GM12878 (cell line): ENCODE measurements at regions not wholly inside any gene's neighbourhood (a gene's known extent, or its start where the extent isn't known, plus 50 kb on each side); places are given as distances from the start of the nearest gene placed in this dataset.

ENCODE experiments used
- EZH2 ChIP-seq: IDR thresholded peaks from 2 replicates; pipeline ENCODE4 v1.6.1; 2012; ENCODE audit warnings: low read depth, mild to moderate bottlenecking, control low read depth, inconsistent platforms, low read length, borderline replicate concordance; ENCODE audit not compliant: control insufficient read depth
- FOXK2 ChIP-seq: fragments of 450-650 bp; IDR thresholded peaks from 2 replicates; pipeline ENCODE4 v1.6.1; 2017; ENCODE audit warnings: mild to moderate bottlenecking, moderate library complexity
- GABPA ChIP-seq: IDR thresholded peaks from 2 replicates; pipeline ENCODE4 v1.6.1; 2014; ENCODE audit warnings: antibody characterized with exemption, low read depth, mild to moderate bottlenecking, inconsistent platforms
- HDAC2 ChIP-seq: fragments of 200-600 bp; sonication (generic); IDR thresholded peaks from 2 replicates; pipeline ENCODE4 v1.6.1; 2017
- NR2C1 ChIP-seq: fragments of 450-650 bp; IDR thresholded peaks from 2 replicates; pipeline ENCODE4 v1.6.1; 2017; ENCODE audit warnings: antibody characterized with exemption, mild to moderate bottlenecking, moderate library complexity
- POLR2A ChIP-seq: IDR thresholded peaks from 2 replicates; pipeline ENCODE4 v1.6.1; 2011; ENCODE audit warnings: low read depth, mild to moderate bottlenecking, low read length
- SIN3A ChIP-seq: IDR thresholded peaks from 2 replicates; pipeline ENCODE4 v1.6.1; 2012; ENCODE audit warnings: low read depth, low read length, improper control_type of control experiment
- SRF ChIP-seq, 2 experiments: IDR thresholded peaks; 2 replicates each; pipeline ENCODE4 v1.6.1; 2011; ENCODE audit warnings: low read depth in 2 of 2, low read length in 2 of 2, mild to moderate bottlenecking in 1 of 2, moderate library complexity in 1 of 2
- TCF7 ChIP-seq: IDR thresholded peaks from 2 replicates; pipeline ENCODE4 v1.6.1; 2014; ENCODE audit warnings: antibody characterized with exemption, borderline replicate concordance
- TF ChIP-seq, protein P1 (sequence below): IDR thresholded peaks from 2 replicates; pipeline ENCODE4 v1.6.1; 2012; ENCODE audit warnings: mild to moderate bottlenecking, low read depth, low read length
- TF ChIP-seq, protein P2 (sequence below): IDR thresholded peaks from 2 replicates; pipeline ENCODE4 v1.6.1; 2011; ENCODE audit warnings: low read depth, mild to moderate bottlenecking, low read length, moderate library complexity, borderline replicate concordance; ENCODE audit errors: extremely low read depth
- TF ChIP-seq, protein P3 (sequence below): IDR thresholded peaks from 2 replicates; pipeline ENCODE4 v1.6.1; 2011; ENCODE audit warnings: low read depth, low read length, improper control_type of control experiment, borderline replicate concordance
- TF ChIP-seq, protein P4 (sequence below), 3 experiments: IDR thresholded peaks in 2 of 3; conservative IDR thresholded peaks in 1 of 3; 2 replicates each; pipeline ENCODE4 v1.5.1; 2011; ENCODE audit warnings: low read depth in 3 of 3, low read length in 3 of 3, mild to moderate bottlenecking in 3 of 3, control low read depth in 2 of 3, moderate library complexity in 2 of 3, inconsistent platforms in 1 of 3, mixed read lengths in 1 of 3; ENCODE audit not compliant: control insufficient read depth in 2 of 3, insufficient read depth in 1 of 3; ENCODE audit errors: extremely low read depth in 1 of 3
- TF ChIP-seq, protein P5 (sequence below): fragments of 450-650 bp; IDR thresholded peaks from 2 replicates; pipeline ENCODE4 v1.6.1; 2016; ENCODE audit warnings: mild to moderate bottlenecking

DNA sequence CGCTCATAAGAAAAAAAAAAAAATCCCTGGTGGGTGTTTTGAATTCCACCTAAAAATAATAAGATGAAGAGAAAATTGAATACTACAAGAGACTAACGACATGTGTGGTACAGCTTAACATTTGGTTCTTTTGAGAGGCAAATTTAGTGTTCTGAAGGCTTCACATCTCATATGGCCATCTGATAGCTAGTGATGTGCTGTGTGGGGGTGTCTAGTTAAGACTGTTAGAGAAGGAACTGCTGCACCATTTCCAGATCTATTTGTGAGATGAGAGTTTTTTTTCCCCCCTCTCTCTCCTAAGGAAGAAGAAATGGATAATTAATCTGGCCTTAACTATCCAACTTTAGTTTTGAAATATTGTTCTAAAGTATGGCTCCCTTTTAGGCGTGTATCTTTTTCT lies 321.6 kb downstream of the SLC4A3 start:
- TF ChIP-seq, protein P1, sequence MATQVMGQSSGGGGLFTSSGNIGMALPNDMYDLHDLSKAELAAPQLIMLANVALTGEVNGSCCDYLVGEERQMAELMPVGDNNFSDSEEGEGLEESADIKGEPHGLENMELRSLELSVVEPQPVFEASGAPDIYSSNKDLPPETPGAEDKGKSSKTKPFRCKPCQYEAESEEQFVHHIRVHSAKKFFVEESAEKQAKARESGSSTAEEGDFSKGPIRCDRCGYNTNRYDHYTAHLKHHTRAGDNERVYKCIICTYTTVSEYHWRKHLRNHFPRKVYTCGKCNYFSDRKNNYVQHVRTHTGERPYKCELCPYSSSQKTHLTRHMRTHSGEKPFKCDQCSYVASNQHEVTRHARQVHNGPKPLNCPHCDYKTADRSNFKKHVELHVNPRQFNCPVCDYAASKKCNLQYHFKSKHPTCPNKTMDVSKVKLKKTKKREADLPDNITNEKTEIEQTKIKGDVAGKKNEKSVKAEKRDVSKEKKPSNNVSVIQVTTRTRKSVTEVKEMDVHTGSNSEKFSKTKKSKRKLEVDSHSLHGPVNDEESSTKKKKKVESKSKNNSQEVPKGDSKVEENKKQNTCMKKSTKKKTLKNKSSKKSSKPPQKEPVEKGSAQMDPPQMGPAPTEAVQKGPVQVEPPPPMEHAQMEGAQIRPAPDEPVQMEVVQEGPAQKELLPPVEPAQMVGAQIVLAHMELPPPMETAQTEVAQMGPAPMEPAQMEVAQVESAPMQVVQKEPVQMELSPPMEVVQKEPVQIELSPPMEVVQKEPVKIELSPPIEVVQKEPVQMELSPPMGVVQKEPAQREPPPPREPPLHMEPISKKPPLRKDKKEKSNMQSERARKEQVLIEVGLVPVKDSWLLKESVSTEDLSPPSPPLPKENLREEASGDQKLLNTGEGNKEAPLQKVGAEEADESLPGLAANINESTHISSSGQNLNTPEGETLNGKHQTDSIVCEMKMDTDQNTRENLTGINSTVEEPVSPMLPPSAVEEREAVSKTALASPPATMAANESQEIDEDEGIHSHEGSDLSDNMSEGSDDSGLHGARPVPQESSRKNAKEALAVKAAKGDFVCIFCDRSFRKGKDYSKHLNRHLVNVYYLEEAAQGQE = no peak
- TF ChIP-seq POLR2A = no peak
- TF ChIP-seq GABPA = no peak
- TF ChIP-seq, protein P2, sequence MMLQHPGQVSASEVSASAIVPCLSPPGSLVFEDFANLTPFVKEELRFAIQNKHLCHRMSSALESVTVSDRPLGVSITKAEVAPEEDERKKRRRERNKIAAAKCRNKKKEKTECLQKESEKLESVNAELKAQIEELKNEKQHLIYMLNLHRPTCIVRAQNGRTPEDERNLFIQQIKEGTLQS = no peak
- TF ChIP-seq, protein P3, sequence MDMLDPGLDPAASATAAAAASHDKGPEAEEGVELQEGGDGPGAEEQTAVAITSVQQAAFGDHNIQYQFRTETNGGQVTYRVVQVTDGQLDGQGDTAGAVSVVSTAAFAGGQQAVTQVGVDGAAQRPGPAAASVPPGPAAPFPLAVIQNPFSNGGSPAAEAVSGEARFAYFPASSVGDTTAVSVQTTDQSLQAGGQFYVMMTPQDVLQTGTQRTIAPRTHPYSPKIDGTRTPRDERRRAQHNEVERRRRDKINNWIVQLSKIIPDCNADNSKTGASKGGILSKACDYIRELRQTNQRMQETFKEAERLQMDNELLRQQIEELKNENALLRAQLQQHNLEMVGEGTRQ = no peak
- TF ChIP-seq SRF (IDR thresholded peaks at IDR 0.05; ENCODE audit: low read depth in 2 of 2, low read length in 2 of 2) = no peak
- TF ChIP-seq EZH2 = no peak
- TF ChIP-seq NR2C1 = no peak
- TF ChIP-seq, protein P4, sequence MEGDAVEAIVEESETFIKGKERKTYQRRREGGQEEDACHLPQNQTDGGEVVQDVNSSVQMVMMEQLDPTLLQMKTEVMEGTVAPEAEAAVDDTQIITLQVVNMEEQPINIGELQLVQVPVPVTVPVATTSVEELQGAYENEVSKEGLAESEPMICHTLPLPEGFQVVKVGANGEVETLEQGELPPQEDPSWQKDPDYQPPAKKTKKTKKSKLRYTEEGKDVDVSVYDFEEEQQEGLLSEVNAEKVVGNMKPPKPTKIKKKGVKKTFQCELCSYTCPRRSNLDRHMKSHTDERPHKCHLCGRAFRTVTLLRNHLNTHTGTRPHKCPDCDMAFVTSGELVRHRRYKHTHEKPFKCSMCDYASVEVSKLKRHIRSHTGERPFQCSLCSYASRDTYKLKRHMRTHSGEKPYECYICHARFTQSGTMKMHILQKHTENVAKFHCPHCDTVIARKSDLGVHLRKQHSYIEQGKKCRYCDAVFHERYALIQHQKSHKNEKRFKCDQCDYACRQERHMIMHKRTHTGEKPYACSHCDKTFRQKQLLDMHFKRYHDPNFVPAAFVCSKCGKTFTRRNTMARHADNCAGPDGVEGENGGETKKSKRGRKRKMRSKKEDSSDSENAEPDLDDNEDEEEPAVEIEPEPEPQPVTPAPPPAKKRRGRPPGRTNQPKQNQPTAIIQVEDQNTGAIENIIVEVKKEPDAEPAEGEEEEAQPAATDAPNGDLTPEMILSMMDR (IDR thresholded peaks at IDR 0.05 in 2 of 3, conservative IDR thresholded peaks at IDR 0.05 in 1 of 3; ENCODE audit: control insufficient read depth in 2 of 3, extremely low read depth in 1 of 3, insufficient read depth in 1 of 3, low read depth in 3 of 3, low read length in 3 of 3) = no peak
- no peak for TF ChIP-seq TCF7
- TF ChIP-seq, protein P5, sequence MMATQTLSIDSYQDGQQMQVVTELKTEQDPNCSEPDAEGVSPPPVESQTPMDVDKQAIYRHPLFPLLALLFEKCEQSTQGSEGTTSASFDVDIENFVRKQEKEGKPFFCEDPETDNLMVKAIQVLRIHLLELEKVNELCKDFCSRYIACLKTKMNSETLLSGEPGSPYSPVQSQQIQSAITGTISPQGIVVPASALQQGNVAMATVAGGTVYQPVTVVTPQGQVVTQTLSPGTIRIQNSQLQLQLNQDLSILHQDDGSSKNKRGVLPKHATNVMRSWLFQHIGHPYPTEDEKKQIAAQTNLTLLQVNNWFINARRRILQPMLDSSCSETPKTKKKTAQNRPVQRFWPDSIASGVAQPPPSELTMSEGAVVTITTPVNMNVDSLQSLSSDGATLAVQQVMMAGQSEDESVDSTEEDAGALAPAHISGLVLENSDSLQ = no peak
- no peak for TF ChIP-seq HDAC2
- TF ChIP-seq SIN3A = no peak
- TF ChIP-seq FOXK2 = no peak
